ENCODE measurements at regions not wholly inside any gene's neighbourhood (a gene's known extent, or its start where the extent isn't known, plus 50 kb on each side); places are given as distances from the start of the nearest gene placed in this dataset.

GRCh38 chr5:56538580-56538979 is 276.8 kb upstream of the MAP3K1 start:
- TF ChIP-seq TAF1 (IDR thresholded peaks at IDR 0.05; ENCODE audit: low read depth, low read length), result no peak
- no peak for TF ChIP-seq POLR2A (IDR thresholded peaks at IDR 0.05; ENCODE audit: low read depth, low read length)
- TF ChIP-seq POLR2AphosphoS5 (IDR thresholded peaks at IDR 0.05; ENCODE audit: low read depth, low read length), result no peak
- TF ChIP-seq PAX5 (IDR thresholded peaks at IDR 0.05; ENCODE audit: insufficient read depth, low read length, severe bottlenecking), result no peak
- TF ChIP-seq SPI1 (IDR thresholded peaks at IDR 0.05; ENCODE audit: low read depth, low read length), result no peak

All from GM12891 (cell line).